Bronchial epithelial cell (primary cell): ENCODE measurements at regions not wholly inside any gene's neighbourhood (a gene's known extent, or its start where the extent isn't known, plus 50 kb on each side); places are given as distances from the start of the nearest gene placed in this dataset.

ENCODE experiments used
- DNase-seq: peaks from one replicate; pipeline ENCODE4 v3.0.0-alpha.2; 2010; ENCODE audit warnings: low read depth
- FAIRE-seq: peaks from 2 replicates; lab custom pipeline; 2011; peaks lifted over from hg19 to GRCh38; lab: Jason Lieb, UNC
- H3K27me3 ChIP-seq: 2 replicates; pipeline ENCODE4 v1.5.1; 2011; ENCODE audit warnings: low read length; ENCODE audit not compliant: control insufficient read depth, insufficient read depth
- H3K36me3 ChIP-seq: 2 replicates; pipeline ENCODE4 v1.5.1; 2011; ENCODE audit warnings: low read length; ENCODE audit not compliant: control insufficient read depth, insufficient read depth
- H3K4me3 ChIP-seq: 2 replicates; pipeline ENCODE4 v1.5.1; 2011; ENCODE audit warnings: mild to moderate bottlenecking, low read depth, low read length, control low read depth
- TF ChIP-seq, protein P1 (sequence below): IDR thresholded peaks from 2 replicates; pipeline ENCODE4 v1.5.1; 2011; ENCODE audit warnings: mild to moderate bottlenecking, moderate library complexity, low read length, control low read depth, inconsistent platforms; ENCODE audit not compliant: insufficient read depth, severe bottlenecking

DNA sequence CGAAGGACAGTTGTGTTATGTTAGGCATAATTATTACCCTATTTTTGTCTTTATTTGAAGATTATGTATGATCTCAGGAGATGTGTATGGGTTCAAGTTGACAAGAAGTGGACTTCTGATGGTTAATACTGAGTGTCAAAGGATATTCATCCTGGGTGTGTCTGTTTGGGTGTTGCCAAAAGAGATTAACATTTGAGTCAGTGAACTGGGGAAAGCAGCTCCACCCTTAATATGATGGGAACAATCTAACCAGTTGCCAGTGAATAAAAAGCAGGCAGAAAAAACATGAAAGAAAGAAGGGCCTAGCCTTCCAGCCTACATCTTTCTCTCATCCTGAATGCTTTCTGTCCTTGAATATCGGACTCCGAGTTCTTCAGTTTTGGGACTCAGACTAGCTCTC, 332.6 kb downstream of the DTHD1 start:
- TF ChIP-seq, protein P1, sequence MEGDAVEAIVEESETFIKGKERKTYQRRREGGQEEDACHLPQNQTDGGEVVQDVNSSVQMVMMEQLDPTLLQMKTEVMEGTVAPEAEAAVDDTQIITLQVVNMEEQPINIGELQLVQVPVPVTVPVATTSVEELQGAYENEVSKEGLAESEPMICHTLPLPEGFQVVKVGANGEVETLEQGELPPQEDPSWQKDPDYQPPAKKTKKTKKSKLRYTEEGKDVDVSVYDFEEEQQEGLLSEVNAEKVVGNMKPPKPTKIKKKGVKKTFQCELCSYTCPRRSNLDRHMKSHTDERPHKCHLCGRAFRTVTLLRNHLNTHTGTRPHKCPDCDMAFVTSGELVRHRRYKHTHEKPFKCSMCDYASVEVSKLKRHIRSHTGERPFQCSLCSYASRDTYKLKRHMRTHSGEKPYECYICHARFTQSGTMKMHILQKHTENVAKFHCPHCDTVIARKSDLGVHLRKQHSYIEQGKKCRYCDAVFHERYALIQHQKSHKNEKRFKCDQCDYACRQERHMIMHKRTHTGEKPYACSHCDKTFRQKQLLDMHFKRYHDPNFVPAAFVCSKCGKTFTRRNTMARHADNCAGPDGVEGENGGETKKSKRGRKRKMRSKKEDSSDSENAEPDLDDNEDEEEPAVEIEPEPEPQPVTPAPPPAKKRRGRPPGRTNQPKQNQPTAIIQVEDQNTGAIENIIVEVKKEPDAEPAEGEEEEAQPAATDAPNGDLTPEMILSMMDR = no peak
- no peaks in the 10 kb centered on the region for H3K36me3 ChIP-seq
- no peak overlapping the region for H3K4me3 ChIP-seq
- H3K27me3 ChIP-seq = no peaks in the 10 kb centered on the region
- DNase-seq (peak; percentile 36), FAIRE-seq (no peak)

DNA sequence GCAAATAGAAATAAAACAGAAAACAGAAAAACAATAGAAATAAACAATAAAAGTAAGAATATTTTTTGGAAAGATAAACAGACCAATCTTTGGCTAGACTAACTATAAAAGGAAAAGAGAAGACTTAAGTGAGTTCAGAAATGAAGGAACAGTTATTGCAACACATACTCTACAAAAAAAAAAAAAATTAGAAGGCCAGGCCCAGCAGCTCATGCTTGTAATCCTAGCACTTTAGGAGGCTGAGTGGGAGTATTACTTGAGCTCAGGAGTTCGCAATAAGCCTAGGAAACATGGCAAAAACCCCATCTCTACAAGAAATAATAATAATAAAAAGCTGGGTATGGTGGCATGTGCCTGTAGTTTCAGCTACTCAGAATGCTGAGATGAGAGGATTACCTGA, 336.7 kb downstream of the DTHD1 start:
- Histone ChIP-seq H3K4me3 (no peak overlapping the region), H3K27me3 (no peaks in the 10 kb centered on the region), H3K36me3 (no peaks in the 10 kb centered on the region)
- no peak for DNase-seq
- no peak for FAIRE-seq
- TF ChIP-seq, protein P1 = no peak

DNA sequence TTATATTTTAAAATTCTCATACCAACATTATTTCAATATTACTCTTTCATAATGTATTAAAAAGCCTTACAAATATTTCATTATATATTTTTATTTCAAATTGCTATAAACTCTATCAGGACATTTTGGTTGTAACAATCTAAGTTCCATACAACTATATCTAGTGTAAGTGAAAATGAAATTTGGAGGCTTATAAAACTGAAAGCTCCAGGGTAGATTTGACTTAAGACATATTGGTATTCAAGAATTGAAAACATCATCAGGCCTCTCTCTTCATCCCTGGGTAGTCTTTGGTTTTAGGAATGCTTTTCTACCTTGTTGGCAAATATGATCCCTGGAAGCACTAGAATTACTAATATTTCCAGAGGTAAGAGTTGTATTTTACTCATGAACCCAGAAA, 342.6 kb downstream of the DTHD1 start:
- no peak for DNase-seq
- no peak for FAIRE-seq
- Histone ChIP-seq H3K4me3 (no peak overlapping the region), H3K27me3 (no peaks in the 10 kb centered on the region), H3K36me3 (no peaks in the 10 kb centered on the region)
- TF ChIP-seq, protein P1 = no peak

GRCh38 chr4:36638273-36638811, 356.9 kb downstream of the DTHD1 start:
- DNase-seq = no peak
- no peaks in the 10 kb centered on the region for H3K36me3 ChIP-seq
- H3K27me3 ChIP-seq = no peaks in the 10 kb centered on the region
- no peak overlapping the region for H3K4me3 ChIP-seq
- TF ChIP-seq, protein P1 = no peak
- FAIRE-seq = no peak

- Histone ChIP-seq H3K36me3 (no peaks in the 10 kb centered on the region), H3K4me3 (no peak overlapping the region), H3K27me3 (no peaks in the 10 kb centered on the region)
- FAIRE-seq (no peak), DNase-seq (no peak)
- TF ChIP-seq, protein P1 = no peak
Observed at GRCh38 chr4:36640876-36641275, 359.5 kb downstream of the DTHD1 start.

DNA sequence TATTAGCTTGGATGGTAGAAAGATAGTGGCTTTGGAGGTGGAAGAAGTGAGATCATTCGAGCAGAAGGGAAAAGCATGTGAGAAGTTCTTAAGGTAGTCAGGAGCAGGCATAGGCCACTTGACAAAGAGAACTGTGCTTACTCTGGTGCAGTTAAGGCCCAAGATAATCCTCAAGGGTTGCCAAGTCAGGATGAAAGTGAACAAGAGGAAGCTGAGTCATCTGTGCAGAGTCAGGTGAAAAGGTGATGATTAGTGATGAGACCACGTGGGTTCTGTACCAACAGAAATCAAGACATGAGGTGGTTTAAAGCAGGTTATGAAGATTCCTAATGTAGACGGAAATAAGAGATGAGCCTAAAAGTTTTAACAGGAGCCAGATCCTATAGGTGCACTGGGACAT, 369.8 kb downstream of the DTHD1 start:
- Histone ChIP-seq H3K27me3 (no peaks in the 10 kb centered on the region), H3K36me3 (no peaks in the 10 kb centered on the region), H3K4me3 (no peak overlapping the region)
- peak; percentile 80 for FAIRE-seq
- TF ChIP-seq, protein P1 = no peak
- peak; percentile 86 for DNase-seq
